ENCODE measurements at regions not wholly inside any gene's neighbourhood (a gene's known extent, or its start where the extent isn't known, plus 50 kb on each side); places are given as distances from the start of the nearest gene placed in this dataset.

DNA sequence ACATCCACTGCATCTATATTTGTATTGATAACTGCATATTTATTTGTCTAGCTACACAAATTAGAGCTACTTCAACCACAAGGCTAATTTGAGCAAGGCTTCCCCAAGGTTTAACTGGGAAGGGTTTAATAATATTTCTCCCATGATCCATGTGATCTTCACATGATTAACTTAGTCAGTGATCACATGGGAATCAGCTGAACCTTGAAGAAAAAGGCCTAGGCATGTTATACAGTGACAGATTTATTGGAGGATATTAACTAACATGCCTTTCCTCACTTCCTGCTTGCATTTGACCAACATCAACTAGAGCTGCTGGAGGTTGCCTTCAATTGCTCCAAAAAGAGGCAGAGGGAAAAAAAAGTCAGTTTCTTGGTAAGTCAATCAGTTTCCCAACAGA, 417.0 kb downstream of the HAO1 start:
- Histone ChIP-seq H2BK20ac (ENCODE audit: low read depth, low read length) (no peak overlapping the region), H3K56ac (ENCODE audit: extremely low read depth, insufficient read depth, low read length) (no peak overlapping the region), H3K18ac (ENCODE audit: low read depth, low read length) (no peak overlapping the region), H2BK120ac (ENCODE audit: low read depth, low read length) (no peak overlapping the region), H4K5ac (ENCODE audit: low read depth, low read length) (no peak overlapping the region), H2AK9ac (replicated peaks; ENCODE audit: low read depth, low read length, poor library complexity) (no peak overlapping the region), H3K4me3 (ENCODE audit: insufficient read depth, low read depth, low read length) (no peak overlapping the region), H3K23ac (ENCODE audit: low read depth, low read length) (no peak overlapping the region), H2AFZ (replicated peaks; ENCODE audit: low read length, poor library complexity) (no peak overlapping the region), H4K91ac (ENCODE audit: insufficient read depth, low read depth, low read length) (no peak overlapping the region), H3K79me1 (ENCODE audit: low read depth in 1 of 2, low read length in 2 of 2) (no peaks in the 10 kb centered on the region), H3K4me1 (ENCODE audit: control insufficient read depth, insufficient read depth, low read length) (no peaks in the 10 kb centered on the region), H4K20me1 (ENCODE audit: insufficient read depth, low read length) (no peaks in the 10 kb centered on the region), H2BK15ac (ENCODE audit: low read depth, low read length) (no peak overlapping the region), H3K9ac (ENCODE audit: low read depth, low read length) (no peak overlapping the region), H3K27ac (ENCODE audit: insufficient read depth, low read length) (no peak overlapping the region), H3K9me1 (ENCODE audit: insufficient read depth, low read length) (no peaks in the 10 kb centered on the region), H2BK5ac (ENCODE audit: low read depth, low read length, poor library complexity, severe bottlenecking) (no peak overlapping the region), H3K4me2 (ENCODE audit: low read depth, low read length) (no peak overlapping the region), H3K4ac (ENCODE audit: low read depth, low read length) (no peak overlapping the region), H3K27me3 (ENCODE audit: control insufficient read depth, insufficient read depth, low read length) (no peaks in the 10 kb centered on the region), H3K9me3 (ENCODE audit: control insufficient read depth, insufficient read depth, low read length) (no peaks in the 10 kb centered on the region), H4K8ac (ENCODE audit: low read depth in 2 of 2, low read length in 2 of 2) (no peak overlapping the region), H3K36me3 (ENCODE audit: control insufficient read depth, insufficient read depth, low read length) (no peaks in the 10 kb centered on the region), H3K14ac (replicated peaks; ENCODE audit: low read depth, low read length) (no peak overlapping the region), H2AK5ac (ENCODE audit: low read depth, low read length) (no peak overlapping the region)
- no TSS peak for BruUV-seq (replicated peaks)
- DNase-seq (no peak), ATAC-seq (ENCODE audit: low read depth) (no peak)
- intact Hi-C loops (cut with micrococcal nuclease) (no loop called here), dilution Hi-C loops (cut with HindIII; ENCODE audit: low sequenced_read_pairs, unreplicated experiment) (no loop called here), in situ Hi-C loops (cut with MboI; ENCODE audit: low sequenced_read_pairs) (no loop called here)
- TF ChIP-seq POLR2A (IDR thresholded peaks at IDR 0.05; ENCODE audit: low read depth, low read length) (no peak), CEBPB (IDR thresholded peaks at IDR 0.05; ENCODE audit: low read depth, low read length) (no peak), MAZ (IDR thresholded peaks at IDR 0.05; ENCODE audit: borderline replicate concordance, low read depth, low read length) (no peak), MXI1 (IDR thresholded peaks at IDR 0.05; ENCODE audit: borderline replicate concordance, low read depth, low read length) (no peak), RAD21 (IDR thresholded peaks at IDR 0.05; ENCODE audit: low read length) (no peak), SMC3 (IDR thresholded peaks at IDR 0.05; ENCODE audit: low read depth, low read length) (no peak), MAFK (IDR thresholded peaks at IDR 0.05; ENCODE audit: low read depth, low read length) (no peak), RFX5 (IDR thresholded peaks at IDR 0.05; ENCODE audit: low read depth, low read length) (no peak), NFE2L2 (IDR thresholded peaks at IDR 0.05; ENCODE audit: low read depth, low read length) (no peak), CHD1 (IDR thresholded peaks at IDR 0.05; ENCODE audit: low read depth, low read length) (no peak), RCOR1 (IDR thresholded peaks at IDR 0.05; ENCODE audit: insufficient replicate concordance, low read length) (no peak), BHLHE40 (IDR thresholded peaks at IDR 0.05; ENCODE audit: low read depth, low read length) (no peak), FOS (IDR thresholded peaks at IDR 0.05; ENCODE audit: low read depth, low read length) (no peak)
- TF ChIP-seq, protein P1, sequence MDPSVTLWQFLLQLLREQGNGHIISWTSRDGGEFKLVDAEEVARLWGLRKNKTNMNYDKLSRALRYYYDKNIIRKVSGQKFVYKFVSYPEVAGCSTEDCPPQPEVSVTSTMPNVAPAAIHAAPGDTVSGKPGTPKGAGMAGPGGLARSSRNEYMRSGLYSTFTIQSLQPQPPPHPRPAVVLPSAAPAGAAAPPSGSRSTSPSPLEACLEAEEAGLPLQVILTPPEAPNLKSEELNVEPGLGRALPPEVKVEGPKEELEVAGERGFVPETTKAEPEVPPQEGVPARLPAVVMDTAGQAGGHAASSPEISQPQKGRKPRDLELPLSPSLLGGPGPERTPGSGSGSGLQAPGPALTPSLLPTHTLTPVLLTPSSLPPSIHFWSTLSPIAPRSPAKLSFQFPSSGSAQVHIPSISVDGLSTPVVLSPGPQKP (IDR thresholded peaks at IDR 0.05; ENCODE audit: borderline replicate concordance, low read depth, low read length), result no peak
- TF ChIP-seq, protein P2, sequence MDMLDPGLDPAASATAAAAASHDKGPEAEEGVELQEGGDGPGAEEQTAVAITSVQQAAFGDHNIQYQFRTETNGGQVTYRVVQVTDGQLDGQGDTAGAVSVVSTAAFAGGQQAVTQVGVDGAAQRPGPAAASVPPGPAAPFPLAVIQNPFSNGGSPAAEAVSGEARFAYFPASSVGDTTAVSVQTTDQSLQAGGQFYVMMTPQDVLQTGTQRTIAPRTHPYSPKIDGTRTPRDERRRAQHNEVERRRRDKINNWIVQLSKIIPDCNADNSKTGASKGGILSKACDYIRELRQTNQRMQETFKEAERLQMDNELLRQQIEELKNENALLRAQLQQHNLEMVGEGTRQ (IDR thresholded peaks at IDR 0.05; ENCODE audit: low read depth, low read length), result no peak
- TF ChIP-seq, protein P3, sequence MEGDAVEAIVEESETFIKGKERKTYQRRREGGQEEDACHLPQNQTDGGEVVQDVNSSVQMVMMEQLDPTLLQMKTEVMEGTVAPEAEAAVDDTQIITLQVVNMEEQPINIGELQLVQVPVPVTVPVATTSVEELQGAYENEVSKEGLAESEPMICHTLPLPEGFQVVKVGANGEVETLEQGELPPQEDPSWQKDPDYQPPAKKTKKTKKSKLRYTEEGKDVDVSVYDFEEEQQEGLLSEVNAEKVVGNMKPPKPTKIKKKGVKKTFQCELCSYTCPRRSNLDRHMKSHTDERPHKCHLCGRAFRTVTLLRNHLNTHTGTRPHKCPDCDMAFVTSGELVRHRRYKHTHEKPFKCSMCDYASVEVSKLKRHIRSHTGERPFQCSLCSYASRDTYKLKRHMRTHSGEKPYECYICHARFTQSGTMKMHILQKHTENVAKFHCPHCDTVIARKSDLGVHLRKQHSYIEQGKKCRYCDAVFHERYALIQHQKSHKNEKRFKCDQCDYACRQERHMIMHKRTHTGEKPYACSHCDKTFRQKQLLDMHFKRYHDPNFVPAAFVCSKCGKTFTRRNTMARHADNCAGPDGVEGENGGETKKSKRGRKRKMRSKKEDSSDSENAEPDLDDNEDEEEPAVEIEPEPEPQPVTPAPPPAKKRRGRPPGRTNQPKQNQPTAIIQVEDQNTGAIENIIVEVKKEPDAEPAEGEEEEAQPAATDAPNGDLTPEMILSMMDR (conservative IDR thresholded peaks at IDR 0.05; ENCODE audit: low read depth, low read length), result no peak
- CTCF ChIA-PET, result no interaction called here
- POLR2A ChIA-PET (ENCODE audit: unreplicated experiment), result no interaction called here
